SK-N-SH treated with all-trans-retinoic acid at 6 μM for 48 hours (cell line): ENCODE measurements at regions not wholly inside any gene's neighbourhood (a gene's known extent, or its start where the extent isn't known, plus 50 kb on each side); places are given as distances from the start of the nearest gene placed in this dataset.

Experiments
- ARNTL ChIP-seq: fragments of 450-650 bp; formaldehyde crosslinking; IDR thresholded peaks from 2 replicates; pipeline ENCODE4 v1.5.0; 2020; ENCODE audit warnings: low read depth, mild to moderate bottlenecking, moderate library complexity, borderline replicate concordance
- ISL1 ChIP-seq: fragments of 250-450 bp; sonication (Bioruptor Pico); IDR thresholded peaks from 2 replicates; pipeline ENCODE4 v2.1.2; 2022; ENCODE audit warnings: mild to moderate bottlenecking, moderate library complexity
- RARB ChIP-seq: fragments of 250-450 bp; sonication (Bioruptor Pico); IDR thresholded peaks from 2 replicates; pipeline ENCODE4 v1.8.0; 2021; ENCODE audit warnings: mild to moderate bottlenecking, moderate library complexity
- SNAI2 ChIP-seq: fragments of 250-450 bp; sonication (Bioruptor Pico); IDR thresholded peaks from 2 replicates; pipeline ENCODE4 v1.5.0; 2020; ENCODE audit warnings: mild to moderate bottlenecking, moderate library complexity
- TOX ChIP-seq: fragments of 250-450 bp; sonication (Bioruptor Pico); IDR thresholded peaks from 2 replicates; pipeline ENCODE4 v1.8.0; 2021; ENCODE audit warnings: mild to moderate bottlenecking, moderate library complexity, borderline replicate concordance
- ZFP3 ChIP-seq: fragments of 250-450 bp; sonication (Bioruptor Pico); IDR thresholded peaks from 2 replicates; pipeline ENCODE4 v1.5.0; 2020; ENCODE audit warnings: mild to moderate bottlenecking, moderate library complexity
- ZNF565 ChIP-seq: fragments of 450-650 bp; formaldehyde crosslinking; conservative IDR thresholded peaks from 2 replicates; pipeline ENCODE4 v1.5.0; 2020; ENCODE audit warnings: low read depth, mild to moderate bottlenecking, moderate library complexity
- ZNF8 ChIP-seq: fragments of 450-650 bp; formaldehyde crosslinking; IDR thresholded peaks from 2 replicates; pipeline ENCODE4 v1.5.0; 2020; ENCODE audit warnings: mild to moderate bottlenecking, moderate library complexity
- TF ChIP-seq, protein P1 (sequence below): fragments of 250-450 bp; sonication (Bioruptor Pico); IDR thresholded peaks from 2 replicates; pipeline ENCODE4 v1.5.1; 2020; ENCODE audit warnings: low read depth, mild to moderate bottlenecking, moderate library complexity

DNA sequence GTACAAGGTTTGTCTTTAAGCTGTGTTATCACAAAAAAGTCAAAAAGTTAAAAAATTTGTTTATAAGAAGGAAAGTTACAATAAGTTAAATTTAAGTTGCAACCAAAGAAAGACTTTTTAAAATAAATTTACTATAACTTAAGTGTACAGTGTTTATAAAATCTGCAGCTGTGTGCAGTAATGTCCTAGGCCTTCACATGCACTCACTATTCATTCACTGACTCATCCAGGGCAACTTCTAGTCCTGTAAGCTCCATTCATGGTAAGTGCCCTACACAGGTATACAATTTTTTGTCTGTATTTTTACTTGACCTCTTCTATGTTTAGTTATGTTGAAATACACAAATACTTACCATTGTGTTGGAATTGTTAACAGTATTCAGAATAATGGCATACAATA, 667.9 kb upstream of the SLITRK5 start:
- TF ChIP-seq ARNTL (CRISPR knock-in tag): no peak
- no peak for TF ChIP-seq ZFP3 (CRISPR knock-in tag)
- no peak for TF ChIP-seq ISL1
- TF ChIP-seq RARB (CRISPR knock-in tag): no peak
- TF ChIP-seq, protein P1, sequence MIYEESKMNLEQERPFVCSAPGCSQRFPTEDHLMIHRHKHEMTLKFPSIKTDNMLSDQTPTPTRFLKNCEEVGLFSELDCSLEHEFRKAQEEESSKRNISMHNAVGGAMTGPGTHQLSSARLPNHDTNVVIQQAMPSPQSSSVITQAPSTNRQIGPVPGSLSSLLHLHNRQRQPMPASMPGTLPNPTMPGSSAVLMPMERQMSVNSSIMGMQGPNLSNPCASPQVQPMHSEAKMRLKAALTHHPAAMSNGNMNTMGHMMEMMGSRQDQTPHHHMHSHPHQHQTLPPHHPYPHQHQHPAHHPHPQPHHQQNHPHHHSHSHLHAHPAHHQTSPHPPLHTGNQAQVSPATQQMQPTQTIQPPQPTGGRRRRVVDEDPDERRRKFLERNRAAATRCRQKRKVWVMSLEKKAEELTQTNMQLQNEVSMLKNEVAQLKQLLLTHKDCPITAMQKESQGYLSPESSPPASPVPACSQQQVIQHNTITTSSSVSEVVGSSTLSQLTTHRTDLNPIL (CRISPR knock-in tag): no peak
- no peak for TF ChIP-seq SNAI2
- no peak for TF ChIP-seq ZNF565
- TF ChIP-seq TOX (CRISPR knock-in tag): no peak
- TF ChIP-seq ZNF8 (CRISPR knock-in tag): no peak
